Epithelial cell of proximal tubule (primary cell): ENCODE measurements at regions not wholly inside any gene's neighbourhood (a gene's known extent, or its start where the extent isn't known, plus 50 kb on each side); places are given as distances from the start of the nearest gene placed in this dataset.
"Not testable (repeated sequence)": the region's sequence is repeated elsewhere in the genome, so short reads cannot be mapped to it uniquely, and the experiment has no call there.

Experiments
- DNase-seq: peaks from one replicate; pipeline ENCODE4 v3.0.0-alpha.2; 2011; ENCODE audit warnings: low read depth
- H3K4me3 ChIP-seq: 2 replicates; pipeline ENCODE4 v1.5.1; 2011; ENCODE audit warnings: low read depth, mild to moderate bottlenecking, low read length
- TF ChIP-seq, protein P1 (sequence below): conservative IDR thresholded peaks from 2 replicates; pipeline ENCODE4 v1.5.1; 2012; ENCODE audit warnings: low read depth, mild to moderate bottlenecking, low read length

DNA sequence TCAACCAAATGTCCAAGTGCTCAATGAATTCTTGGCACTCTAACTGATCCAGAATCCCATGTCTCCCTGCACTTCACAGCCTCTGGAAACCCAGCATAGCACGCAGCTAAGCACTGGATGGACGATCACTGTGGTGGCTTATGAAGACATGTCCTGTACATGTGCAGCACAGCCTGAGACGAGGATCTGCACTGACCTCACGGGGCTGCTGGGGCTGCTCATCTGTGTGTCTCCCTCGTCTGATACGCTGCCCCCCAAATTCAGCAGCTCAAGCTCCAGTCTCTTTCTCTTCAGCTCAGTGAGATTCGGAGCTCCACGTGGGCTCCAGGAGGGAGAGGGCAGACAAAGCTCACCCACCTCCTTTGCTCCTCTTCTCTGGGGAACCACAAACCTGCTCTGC, 126.9 kb downstream of the CPZ start:
- H3K4me3 ChIP-seq: no peak overlapping the region
- no peak for DNase-seq
- TF ChIP-seq, protein P1, sequence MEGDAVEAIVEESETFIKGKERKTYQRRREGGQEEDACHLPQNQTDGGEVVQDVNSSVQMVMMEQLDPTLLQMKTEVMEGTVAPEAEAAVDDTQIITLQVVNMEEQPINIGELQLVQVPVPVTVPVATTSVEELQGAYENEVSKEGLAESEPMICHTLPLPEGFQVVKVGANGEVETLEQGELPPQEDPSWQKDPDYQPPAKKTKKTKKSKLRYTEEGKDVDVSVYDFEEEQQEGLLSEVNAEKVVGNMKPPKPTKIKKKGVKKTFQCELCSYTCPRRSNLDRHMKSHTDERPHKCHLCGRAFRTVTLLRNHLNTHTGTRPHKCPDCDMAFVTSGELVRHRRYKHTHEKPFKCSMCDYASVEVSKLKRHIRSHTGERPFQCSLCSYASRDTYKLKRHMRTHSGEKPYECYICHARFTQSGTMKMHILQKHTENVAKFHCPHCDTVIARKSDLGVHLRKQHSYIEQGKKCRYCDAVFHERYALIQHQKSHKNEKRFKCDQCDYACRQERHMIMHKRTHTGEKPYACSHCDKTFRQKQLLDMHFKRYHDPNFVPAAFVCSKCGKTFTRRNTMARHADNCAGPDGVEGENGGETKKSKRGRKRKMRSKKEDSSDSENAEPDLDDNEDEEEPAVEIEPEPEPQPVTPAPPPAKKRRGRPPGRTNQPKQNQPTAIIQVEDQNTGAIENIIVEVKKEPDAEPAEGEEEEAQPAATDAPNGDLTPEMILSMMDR: no peak

DNA sequence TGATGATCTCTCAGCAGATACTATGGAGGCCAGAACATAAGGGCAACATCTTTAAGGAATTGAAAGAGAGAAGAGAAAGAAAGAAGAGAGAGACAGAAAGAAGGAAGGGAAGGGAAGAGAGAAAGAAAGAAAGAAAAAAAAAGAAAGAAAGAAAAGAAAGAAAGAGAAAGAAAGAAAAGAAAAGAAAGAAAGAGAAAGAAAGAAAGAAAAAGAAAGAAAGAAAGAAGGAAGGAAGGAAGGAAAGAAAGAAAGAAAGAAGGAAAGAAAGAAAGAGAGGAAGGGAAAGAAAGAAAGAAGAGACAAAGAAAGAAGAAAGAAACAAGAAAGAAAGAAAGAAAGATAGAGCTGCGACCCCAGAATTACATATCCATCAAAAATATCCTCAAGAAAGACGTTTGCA, 124.9 kb downstream of the CPZ start:
- not testable (repeated sequence) for DNase-seq, H3K4me3 ChIP-seq

DNA sequence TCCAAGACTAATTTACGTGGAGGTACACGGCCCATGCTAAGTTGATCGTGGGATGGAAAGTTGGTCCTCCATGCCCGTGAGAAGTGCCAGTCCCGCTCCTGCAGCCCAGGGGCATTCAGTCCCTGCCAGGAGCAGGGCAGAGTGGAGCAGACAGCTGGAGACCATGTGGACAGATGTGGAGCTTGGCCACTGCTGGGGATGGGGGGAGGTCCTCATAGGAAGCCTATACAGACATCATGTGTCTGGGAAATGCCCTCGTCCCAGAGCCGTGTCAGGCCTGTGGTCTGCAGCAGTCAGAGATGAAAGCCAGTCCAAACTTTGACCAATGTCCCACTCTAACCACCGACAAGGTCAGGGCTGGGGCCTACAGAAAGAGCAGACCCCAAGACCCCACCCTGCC, 118.4 kb downstream of the CPZ start:
- no peak overlapping the region for H3K4me3 ChIP-seq
- TF ChIP-seq, protein P1: no peak
- DNase-seq: no peak

DNA sequence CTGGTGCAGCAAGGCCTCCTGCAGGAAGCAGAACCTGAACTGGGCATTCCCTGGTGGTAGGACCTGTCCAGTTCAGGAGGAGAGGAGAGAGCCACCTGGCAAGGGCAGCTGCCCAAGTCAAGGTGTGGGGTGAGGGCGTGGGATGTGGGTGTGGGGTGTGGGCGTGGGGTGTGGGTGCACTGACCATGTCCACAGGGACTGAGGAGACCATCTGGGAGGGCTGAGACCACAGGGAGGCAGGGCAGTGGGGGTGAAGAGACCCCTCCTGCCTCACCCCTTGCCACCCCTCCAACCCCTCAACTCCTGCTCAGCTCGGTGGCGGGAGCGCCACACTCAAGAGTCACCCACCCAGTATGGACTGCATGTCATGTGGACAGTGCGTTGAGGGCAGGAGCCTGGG, 117.9 kb downstream of the CPZ start:
- H3K4me3 ChIP-seq: no peak overlapping the region
- DNase-seq: no peak
- TF ChIP-seq, protein P1: no peak

DNA sequence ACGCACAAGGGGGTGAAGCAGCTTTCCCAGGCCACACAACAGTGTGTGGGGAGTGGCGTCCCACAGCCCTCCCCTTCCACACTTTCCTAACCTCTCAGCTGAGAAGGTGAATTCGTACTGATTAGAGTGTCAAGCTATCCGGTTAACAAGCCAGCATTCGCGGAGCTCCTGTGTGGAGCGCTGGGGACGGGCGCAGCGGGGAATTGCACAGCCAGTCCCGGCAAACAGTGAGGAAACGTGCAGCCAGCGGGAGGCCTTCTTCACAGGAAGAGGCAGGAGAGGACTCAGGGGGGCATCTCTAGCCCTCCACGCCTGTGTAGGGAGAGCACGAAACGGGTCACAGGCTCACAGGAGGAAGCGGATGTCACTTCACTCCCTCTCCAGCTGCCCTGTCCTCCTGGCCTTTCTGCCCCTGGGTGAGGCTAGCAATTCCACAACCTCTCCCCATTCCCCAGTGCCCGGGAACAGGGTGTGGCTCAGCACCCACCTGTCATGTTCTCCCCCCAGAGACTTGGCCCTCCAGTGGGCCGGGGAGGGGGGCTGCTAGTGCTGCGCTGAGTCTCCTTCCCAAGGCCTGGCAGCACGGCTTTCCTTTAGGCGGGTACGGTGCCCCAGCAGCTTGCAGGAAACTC, 117.3 kb downstream of the CPZ start:
- H3K4me3 ChIP-seq: no peak overlapping the region
- no peak for DNase-seq
- TF ChIP-seq, protein P1: no peak

DNA sequence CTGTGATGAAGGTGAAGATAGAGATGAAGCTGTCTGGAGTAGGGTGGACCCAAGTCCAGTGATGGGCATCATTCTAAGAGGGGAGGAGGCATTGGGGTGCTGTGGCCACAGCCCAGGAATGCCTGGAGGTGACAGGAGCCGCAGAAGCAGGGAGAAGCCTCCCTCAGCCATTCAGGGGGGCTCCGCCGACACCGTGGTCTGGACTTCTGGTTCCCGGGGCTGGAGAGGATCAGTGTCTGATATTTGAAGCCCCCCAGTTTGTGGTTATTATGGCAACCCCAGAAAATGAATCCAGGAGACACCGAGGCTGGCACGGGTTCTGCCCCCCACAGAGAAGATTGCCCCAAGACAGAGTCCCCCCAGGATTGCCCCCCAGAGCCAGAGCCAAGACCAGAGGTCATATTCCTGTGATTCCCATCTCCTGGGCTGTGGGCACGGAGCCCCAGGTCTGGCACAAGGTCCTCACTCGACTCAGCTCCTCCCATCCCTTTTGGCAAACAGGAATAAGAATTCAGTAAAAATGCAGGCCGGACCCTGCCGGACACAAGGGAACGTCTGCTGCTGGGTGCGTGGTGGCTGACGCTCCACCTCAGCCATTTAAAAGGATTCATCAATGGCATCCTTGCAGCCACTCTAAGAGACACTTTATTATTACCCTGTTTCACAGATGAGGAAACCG, 116.6 kb downstream of the CPZ start:
- TF ChIP-seq, protein P1: no peak

DNA sequence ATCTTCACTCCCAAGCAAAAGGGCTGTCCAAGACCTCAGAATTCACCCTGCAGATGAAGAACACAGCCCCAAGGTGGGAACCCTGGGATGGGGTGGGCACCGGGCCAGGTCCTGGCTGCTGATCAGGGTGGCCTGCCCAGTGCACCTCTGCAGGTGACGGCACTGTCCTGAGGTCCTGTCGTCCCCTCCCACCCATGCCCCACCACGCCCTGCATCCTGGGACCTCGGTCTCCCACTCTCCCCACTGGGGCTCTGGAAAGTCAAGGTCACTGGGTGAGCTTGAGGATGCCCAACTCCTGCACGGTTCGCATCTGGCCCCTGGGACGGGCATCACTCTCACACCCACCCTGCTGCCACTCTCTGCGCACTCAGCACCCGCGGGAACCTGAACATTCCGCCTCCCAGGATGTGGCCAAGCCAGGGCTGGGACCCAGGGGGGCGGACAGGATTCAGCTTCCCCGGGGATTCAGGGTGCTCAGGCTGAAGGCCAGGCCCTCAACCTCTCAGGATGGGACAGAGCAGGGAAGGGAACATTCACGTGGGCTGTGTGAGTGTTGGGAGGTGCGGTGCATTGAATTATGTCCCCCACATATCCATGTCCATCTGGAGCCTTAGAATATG, 115.9 kb downstream of the CPZ start:
- H3K4me3 ChIP-seq: no peak overlapping the region

More for the DNA sequence above, 116.6 kb downstream of the CPZ start:
- no peak for DNase-seq
- H3K4me3 ChIP-seq: no peak overlapping the region

More for the DNA sequence above, 115.9 kb downstream of the CPZ start:
- no peak for DNase-seq
- TF ChIP-seq, protein P1: no peak
